SH-SY5Y (cell line): ENCODE measurements at regions not wholly inside any gene's neighbourhood (a gene's known extent, or its start where the extent isn't known, plus 50 kb on each side); places are given as distances from the start of the nearest gene placed in this dataset.

Experiments
- GATA2 ChIP-seq: IDR thresholded peaks from 2 replicates; pipeline ENCODE4 v1.6.1; 2011; ENCODE audit warnings: mild to moderate bottlenecking, low read depth, low read length
- GATA3 ChIP-seq: IDR thresholded peaks from 2 replicates; pipeline ENCODE4 v1.6.1; 2011; ENCODE audit warnings: low read depth, mild to moderate bottlenecking, low read length, moderate library complexity

DNA sequence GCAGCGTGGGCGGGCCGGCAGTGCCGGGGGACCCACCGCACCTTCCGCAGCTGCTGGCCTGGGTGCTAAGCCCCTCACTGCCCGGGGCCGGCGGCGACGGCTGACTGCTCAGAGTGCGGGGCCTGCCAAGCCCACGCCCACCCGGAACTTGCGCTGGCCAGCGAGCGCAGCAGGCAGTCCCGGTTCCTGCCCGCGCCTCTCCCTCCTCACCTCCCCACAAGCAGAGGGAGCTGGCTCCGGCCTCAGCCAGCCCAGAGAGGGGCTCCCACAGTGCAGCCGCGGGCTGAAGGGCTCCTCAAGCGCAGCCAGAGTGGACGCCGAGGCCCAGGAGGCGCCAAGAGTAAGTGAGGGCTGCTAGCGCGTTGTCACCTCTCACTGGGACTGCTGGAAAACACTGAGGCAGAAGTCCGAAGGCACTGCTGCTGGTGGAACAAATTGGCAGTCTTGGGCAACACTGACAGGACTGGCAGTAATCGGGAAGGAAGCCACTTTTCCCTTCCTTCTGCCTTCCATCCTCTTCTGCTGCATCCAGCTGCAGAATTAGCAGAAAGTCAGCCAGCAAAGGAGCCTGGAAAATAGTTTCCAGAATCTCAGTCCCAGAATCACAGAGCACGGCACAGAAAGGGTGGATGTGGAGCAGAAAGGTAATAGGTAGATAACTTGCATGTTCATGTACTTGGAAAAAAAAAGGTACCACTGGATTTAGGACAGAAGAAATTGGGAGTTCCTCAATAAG is 179.4 kb upstream of the FN1 start:
- no peak for TF ChIP-seq GATA2
- no peak for TF ChIP-seq GATA3
